Colonic mucosa (tissue), 4 donors: ENCODE measurements at regions not wholly inside any gene's neighbourhood (a gene's known extent, or its start where the extent isn't known, plus 50 kb on each side); places are given as distances from the start of the nearest gene placed in this dataset.

Experiments used
- DNase-seq: peaks from one replicate; pipeline ENCODE4 v3.0.0-alpha.2; 2020
- H3K27ac ChIP-seq: fragments of 200-600 bp; one replicate; pipeline ENCODE4 v1.8.0; 2021
- H3K27me3 ChIP-seq: fragments of 200-600 bp; one replicate; pipeline ENCODE4 v1.8.0; 2021
- H3K36me3 ChIP-seq: fragments of 200-600 bp; one replicate; pipeline ENCODE4 v1.8.0; 2021
- H3K4me1 ChIP-seq: fragments of 200-600 bp; one replicate; pipeline ENCODE4 v1.8.0; 2021; ENCODE audit warnings: mild to moderate bottlenecking
- H3K4me3 ChIP-seq: fragments of 200-600 bp; one replicate; pipeline ENCODE4 v1.8.0; 2021
- H3K9ac ChIP-seq, 2 donors: one replicate each; pipeline ENCODE4 v1.7.0; 2013; ENCODE audit warnings: control low read depth in 2 of 2, low read depth in 2 of 2, low read length in 2 of 2
- H3K9me3 ChIP-seq: fragments of 200-600 bp; one replicate; pipeline ENCODE4 v1.8.0; 2021
- CTCF ChIP-seq: fragments of 200-600 bp; IDR thresholded peaks from one replicate; pipeline ENCODE4 v1.8.0; 2022; ENCODE audit warnings: antibody characterized with exemption, mild to moderate bottlenecking
- intact Hi-C: fragments of 100-400 bp; cut with DNase I; formaldehyde crosslinking; loops from one replicate; pipeline ENCODE4 v1.14.1; 2022
- donor health status: healthy.
- donor health status: DM: no; HTN: no; CAD: no.
- donor health status: DM: no; HTN: no; CAD: no.

- Histone ChIP-seq H3K36me3 (no peaks in the 10 kb centered on the region), H3K4me1 (no peaks in the 10 kb centered on the region), H3K27ac (no peak overlapping the region), H3K4me3 (no peak overlapping the region), H3K9me3 (no peaks in the 10 kb centered on the region), H3K9ac (no peak overlapping the region), H3K27me3 (no peaks in the 10 kb centered on the region)
- TF ChIP-seq CTCF, result no peak
- no peak for DNase-seq
- intact Hi-C loops, result no loop called here
Measured at GRCh38 chr17:5881849-5882248, 188.3 kb upstream of the WSCD1 start.

- Histone ChIP-seq H3K9me3 (no peaks in the 10 kb centered on the region), H3K4me3 (no peak overlapping the region), H3K27me3 (no peaks in the 10 kb centered on the region), H3K4me1 (no peaks in the 10 kb centered on the region), H3K27ac (no peak overlapping the region), H3K9ac (no peak overlapping the region), H3K36me3 (no peaks in the 10 kb centered on the region)
- DNase-seq, result no peak
- no peak for TF ChIP-seq CTCF
- intact Hi-C loops, result no loop called here
Measured at GRCh38 chr17:5883775-5884665, 186.2 kb upstream of the WSCD1 start.

GRCh38 chr17:5885336-5885735 is 184.8 kb upstream of the WSCD1 start:
- no peak for DNase-seq
- no peak overlapping the region for H3K9ac ChIP-seq
- no peaks in the 10 kb centered on the region for H3K36me3 ChIP-seq
- no peaks in the 10 kb centered on the region for H3K9me3 ChIP-seq
- H3K4me3 ChIP-seq, result no peak overlapping the region
- H3K4me1 ChIP-seq, result no peaks in the 10 kb centered on the region
- intact Hi-C loops, result no loop called here
- TF ChIP-seq CTCF, result no peak
- no peaks in the 10 kb centered on the region for H3K27me3 ChIP-seq
- H3K27ac ChIP-seq, result no peak overlapping the region

- H3K36me3 ChIP-seq, result no peaks in the 10 kb centered on the region
- TF ChIP-seq CTCF, result no peak
- H3K9ac ChIP-seq, result no peak overlapping the region
- H3K4me1 ChIP-seq, result no peaks in the 10 kb centered on the region
- DNase-seq, result no peak
- H3K27me3 ChIP-seq, result no peaks in the 10 kb centered on the region
- H3K4me3 ChIP-seq, result no peak overlapping the region
- intact Hi-C loops, result no loop called here
- H3K9me3 ChIP-seq, result no peaks in the 10 kb centered on the region
- H3K27ac ChIP-seq, result no peak overlapping the region
Measured at GRCh38 chr17:5888811-5889210, 181.4 kb upstream of the WSCD1 start.

GRCh38 chr17:5892921-5893675 is 177.1 kb upstream of the WSCD1 start:
- no peaks in the 10 kb centered on the region for H3K9me3 ChIP-seq
- H3K27ac ChIP-seq, result no peak overlapping the region
- H3K9ac ChIP-seq, result no peak overlapping the region
- H3K27me3 ChIP-seq, result no peaks in the 10 kb centered on the region
- H3K36me3 ChIP-seq, result no peaks in the 10 kb centered on the region
- no peak for TF ChIP-seq CTCF
- no peak for DNase-seq
- intact Hi-C loops, result no loop called here
- H3K4me1 ChIP-seq, result no peaks in the 10 kb centered on the region
- no peak overlapping the region for H3K4me3 ChIP-seq
